ENCODE measurements at regions not wholly inside any gene's neighbourhood (a gene's known extent, or its start where the extent isn't known, plus 50 kb on each side); places are given as distances from the start of the nearest gene placed in this dataset.
"Not testable (repeated sequence)": the region's sequence is repeated elsewhere in the genome, so short reads cannot be mapped to it uniquely, and the experiment has no call there.

DNA sequence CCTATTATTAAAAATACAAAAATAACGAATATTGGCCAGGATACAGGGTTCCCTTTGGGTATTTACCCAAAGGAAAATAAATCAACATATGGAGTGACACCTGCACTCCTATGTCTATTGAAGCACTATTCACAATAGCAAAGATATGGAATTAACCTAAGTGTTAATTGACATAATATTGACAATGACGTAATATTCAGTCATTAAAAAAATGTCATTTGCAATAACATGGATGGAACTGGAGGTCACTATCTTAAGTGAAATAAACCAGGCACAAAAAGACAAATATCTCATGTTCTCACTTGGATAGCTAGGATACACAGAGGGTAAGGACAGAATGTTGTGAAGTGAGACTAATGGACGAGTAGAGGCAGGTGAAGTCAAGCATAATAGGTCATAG is 326.3 kb upstream of the PTGER4 start:
- no peak for DNase-seq (ENCODE audit: low read depth in 2 of 2)

DNA sequence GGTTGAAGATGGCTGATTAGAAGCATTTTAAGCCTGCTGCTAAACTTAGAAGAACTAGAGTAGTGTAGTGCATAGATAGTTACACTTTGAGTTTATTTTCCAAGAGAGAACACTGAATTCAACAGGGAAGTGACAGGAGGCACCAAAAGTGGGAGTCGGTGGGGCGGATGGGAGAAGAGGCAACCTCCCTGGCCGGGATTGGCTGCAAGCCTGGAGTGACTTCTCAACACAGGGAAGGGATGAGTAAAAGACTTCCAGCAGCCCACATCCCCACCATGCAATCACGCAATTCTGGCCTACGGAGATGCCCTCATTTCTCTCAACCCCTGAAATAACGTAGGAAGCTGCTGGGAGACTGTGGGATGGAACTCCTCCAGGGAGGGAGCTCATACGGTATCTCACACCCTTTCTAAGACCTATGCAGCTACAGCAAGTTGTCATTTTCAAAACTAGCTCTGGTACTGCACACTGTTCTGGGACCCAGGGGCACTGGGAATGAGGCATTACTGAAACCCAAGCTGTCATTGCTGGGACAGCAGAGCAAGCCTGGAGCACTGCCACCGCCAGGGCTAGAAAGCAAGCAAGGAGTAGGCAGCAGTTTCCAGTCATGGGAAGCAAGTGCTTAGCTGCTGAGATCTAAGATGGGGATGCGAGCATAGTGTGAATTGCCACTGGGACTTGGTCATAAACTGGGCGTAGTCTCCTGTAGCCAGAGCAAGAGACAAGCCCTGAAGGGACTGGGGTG is 331.6 kb upstream of the PTGER4 start:
- DNase-seq (ENCODE audit: low read depth in 2 of 2): no peak

DNA sequence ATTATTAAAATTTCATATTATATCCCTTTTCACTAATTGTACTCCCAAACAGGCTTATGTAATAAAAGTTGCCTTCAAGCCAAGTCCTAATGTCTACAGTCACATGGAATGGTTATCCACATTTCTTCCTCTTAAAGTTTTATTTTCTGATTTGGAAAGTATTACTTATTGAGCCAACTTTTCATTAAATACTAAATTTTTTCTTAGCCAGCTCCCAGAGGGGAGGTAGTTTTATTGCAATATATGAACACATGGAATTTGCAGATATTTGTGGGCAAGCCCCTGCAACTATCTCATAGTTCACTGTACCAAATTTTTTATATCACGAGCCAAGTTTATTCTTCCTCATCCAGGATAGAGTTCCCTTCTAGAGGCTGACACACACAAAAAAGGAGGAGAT is 332.8 kb upstream of the PTGER4 start:
- DNase-seq (ENCODE audit: low read depth in 2 of 2): no peak

DNA sequence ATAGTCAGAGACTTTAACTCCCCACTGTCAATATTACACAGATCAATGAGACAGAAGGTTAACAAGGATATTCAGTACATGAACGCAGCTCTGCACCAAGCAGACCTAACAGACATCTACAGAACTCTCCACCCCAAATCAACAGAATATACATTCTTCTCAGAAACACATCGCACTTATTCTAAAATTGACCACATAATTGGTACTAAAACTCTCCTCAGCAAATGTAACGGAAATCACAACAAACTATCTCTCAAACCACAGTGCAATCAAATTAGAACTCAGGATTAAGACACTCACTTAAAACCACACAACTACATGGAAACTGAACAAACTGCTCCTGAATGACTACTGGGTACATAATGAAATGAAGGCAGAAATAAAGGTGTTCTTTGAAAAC is 341.3 kb upstream of the PTGER4 start:
- DNase-seq (ENCODE audit: low read depth in 2 of 2): not testable (repeated sequence)

DNA sequence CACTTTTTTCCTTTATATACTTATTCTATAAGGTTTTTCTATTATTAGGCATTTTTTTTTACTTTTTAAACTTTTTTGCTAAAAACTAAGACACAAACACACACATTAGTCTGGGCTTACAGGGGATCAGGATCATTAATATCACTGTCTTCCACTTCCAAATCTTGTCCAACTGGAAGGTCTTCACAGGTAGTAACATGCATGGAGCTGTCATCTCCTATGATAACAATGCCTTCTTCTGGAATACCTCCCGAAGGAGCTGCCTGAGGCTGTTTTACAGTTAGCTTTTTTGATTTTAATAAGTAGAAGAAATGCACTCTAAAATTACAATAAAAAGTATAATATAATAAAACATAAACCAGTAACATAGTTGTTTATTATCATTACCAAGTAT is 345.5 kb upstream of the PTGER4 start:
- DNase-seq (ENCODE audit: low read depth in 2 of 2): no peak

DNA sequence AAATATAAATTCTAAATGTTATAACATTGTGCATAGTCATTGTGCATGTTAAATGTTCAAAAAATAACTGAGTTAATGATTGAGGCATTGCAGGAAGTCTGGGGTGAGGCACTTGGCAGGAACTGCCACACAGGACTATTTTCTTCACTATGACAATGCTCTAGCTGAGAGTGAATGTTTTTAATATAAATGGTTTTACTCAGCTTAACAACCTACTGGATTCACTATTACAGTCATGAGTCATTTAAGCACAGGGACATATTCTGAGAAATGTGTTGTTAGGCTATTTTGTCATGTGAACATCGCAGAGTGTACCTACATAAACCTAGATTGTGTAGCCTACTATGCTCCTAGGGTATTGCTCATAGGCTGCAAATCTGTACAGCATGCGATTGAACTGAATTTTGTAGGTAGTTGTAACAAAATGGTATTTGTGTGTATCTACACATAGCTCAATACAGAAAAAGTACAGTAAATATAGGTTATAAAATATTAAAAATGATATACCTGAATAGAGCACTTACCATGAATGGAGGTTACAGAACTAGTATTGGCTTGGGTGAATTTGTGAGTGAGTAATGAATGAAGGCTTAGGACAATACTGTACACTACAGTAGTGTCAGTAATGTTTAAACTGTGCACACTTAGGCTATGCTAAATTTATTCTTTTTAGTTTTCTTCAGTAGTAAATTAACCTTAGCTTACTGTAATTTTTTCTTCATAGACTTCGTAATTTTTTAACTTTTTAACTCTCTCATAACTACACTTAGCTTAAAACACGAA is 346.1 kb upstream of the PTGER4 start:
- DNase-seq (ENCODE audit: low read depth in 2 of 2): no peak

DNA sequence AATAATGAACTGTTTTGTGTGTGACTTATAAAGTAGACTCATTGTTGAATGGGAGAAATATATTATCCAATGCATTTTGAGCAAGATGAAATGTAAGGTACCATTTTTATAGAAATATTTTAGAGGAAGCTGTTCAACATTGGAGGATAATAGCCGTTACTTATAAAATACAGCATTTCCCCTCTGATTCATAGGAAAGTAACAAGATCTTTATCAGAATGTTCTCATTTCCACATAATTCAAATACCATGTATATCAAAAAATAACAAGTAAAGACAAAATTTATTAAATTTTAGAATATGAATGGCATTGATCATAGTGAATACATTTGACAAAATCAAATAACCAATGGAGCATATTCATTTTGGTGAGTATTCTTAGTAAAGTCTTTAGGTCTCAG is 346.7 kb upstream of the PTGER4 start:
- no peak for DNase-seq (ENCODE audit: low read depth in 2 of 2)

DNA sequence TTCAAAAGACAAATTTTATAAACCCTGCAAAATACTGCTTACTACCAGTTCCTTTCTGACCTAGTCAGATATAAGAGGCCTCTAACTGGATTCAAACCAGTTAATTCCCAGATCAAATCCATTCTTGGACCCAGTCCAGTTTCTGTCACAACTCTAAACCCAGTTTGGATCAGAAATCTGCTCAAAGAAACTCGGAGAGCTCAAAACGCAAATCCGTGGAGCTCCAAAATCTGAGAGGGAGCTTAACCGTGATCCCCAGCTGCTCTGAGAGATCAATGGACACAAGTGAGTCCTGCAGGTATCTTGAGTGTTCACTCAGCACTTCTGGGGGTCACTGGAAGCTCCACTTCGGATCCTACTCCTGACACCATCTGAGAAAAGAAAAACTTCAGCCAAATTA is 348.1 kb upstream of the PTGER4 start:
- DNase-seq (ENCODE audit: low read depth in 2 of 2): no peak

DNA sequence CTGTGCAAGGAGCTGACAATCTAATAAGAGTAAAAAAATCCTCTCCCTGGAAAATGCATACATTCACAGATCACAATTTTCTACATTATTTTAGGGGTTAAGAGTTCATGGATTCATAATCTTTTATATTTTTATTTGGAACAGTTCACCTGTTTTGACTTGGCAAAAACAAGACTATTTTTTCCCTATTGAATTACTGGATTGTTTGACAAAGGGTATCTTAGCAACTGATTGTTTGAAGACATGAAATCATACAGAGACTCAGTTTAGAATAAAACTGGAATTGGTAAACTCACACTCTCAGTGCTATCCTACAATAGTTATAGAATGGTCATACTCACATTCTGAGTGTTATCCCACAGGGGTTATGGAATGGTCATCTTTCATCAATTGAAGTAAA is 358.2 kb upstream of the PTGER4 start:
- no peak for DNase-seq (ENCODE audit: low read depth in 2 of 2)

DNA sequence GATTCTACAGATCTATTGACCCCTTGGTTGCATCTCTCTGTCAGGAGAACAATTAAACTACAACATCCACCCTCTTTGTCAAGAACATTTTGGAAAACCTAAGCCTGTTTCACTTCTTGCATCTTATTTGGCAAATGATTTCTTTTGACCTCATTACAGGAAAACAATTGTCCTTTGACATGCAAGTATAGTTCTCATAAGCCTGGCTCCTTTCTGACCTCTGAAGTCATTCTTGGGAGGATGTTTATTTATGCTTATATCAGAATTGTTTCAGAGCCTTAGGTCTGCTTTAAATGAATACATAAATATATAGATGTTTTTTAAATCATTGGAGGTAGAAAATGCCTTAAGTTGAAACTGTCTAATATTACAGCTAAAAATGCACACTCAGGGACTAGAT is 361.3 kb upstream of the PTGER4 start:
- no peak for DNase-seq (ENCODE audit: low read depth in 2 of 2)

DNA sequence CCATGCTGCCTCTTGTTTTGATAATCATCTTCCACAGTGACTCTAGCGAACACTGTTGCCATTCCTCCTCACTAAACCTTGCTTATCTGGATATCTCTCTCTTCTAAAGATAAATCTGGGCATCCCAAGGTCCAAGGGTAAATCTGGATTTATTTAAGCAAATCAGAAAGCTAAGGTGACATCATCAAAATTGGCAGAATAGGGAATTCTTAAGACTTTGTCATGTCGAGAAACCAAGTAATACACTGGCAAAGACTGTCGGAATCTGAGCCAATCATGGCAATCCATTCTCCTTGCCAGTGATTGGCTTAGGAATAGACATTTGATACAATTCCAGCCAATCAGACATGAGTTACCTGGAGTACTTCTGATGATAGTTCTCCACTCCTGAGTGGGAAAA is 362.7 kb upstream of the PTGER4 start:
- DNase-seq (ENCODE audit: low read depth in 2 of 2): no peak

DNA sequence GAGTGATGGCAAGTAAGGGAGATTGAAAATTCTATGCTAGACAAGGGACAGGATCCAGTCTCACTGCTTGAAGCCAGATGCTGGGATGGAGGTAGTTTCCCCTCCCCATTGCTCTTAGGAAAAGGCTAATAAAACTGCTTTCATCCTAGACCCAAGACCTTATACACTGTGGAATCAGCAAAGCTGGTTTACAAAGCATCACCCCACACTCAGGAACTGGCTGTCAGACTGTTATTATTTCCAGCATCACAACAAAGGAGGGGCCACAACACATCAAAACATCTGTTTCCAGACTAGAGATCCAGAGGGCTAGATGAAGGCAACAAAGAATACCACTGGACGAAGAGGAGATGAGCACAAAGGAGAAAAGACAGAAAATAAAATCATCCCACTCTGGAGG is 364.6 kb upstream of the PTGER4 start:
- DNase-seq (ENCODE audit: low read depth in 2 of 2): no peak

DNA sequence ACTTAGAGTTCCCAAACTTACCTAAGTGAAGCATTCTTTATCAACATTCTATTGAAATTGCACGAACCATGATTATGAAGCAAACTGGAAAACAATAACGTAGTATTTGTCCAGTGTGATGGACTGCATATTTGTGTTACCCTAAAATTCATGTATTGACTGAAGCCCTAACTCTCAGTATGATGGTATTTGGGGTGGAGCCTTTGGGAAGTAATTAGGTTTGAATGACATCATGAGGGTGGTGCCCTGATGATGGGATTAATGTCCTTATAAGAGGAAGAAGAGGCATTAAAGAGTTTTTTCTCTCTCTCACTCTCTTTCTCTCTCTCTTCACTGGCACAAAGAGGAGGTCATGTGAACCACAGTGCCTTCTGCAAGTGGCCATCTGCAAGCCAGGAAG is 365.4 kb upstream of the PTGER4 start:
- DNase-seq (ENCODE audit: low read depth in 2 of 2): no peak

DNA sequence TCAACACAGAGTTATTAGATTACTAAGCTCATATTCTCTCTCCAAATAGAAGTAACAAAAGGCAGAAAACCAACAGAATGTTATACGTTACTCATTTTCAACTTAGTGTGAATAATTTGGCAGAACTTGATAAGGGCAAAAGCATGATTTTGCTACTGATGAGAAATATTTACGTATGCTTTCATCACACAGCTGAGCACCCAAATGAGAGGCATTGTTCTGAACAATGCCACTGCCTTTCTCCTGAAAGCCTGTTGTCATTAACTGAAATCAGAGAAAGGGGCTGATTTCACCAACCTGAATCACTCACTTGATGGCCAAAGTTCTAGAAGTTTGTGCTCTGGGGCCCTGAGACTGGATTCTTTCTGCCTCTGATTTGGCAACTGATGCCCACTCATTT is 367.5 kb upstream of the PTGER4 start:
- no peak for DNase-seq (ENCODE audit: low read depth in 2 of 2)

DNA sequence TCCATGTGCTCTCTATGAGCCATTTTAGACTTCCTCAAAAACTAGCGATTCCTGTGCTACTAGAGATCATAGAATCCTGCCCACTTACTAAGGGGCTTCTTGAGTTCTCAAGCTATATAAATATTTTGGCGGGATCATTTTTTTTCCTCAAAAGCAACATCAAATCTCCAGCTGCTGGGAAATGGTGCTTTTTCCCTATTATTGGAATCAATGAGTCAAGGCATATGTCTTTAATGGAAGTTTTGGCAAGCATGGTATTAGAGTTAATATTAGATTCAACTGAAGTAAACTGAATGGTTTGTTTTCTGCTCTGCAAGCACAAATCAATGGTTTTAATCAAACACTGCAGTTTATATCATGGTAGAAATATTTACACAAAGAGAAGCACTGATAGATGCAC is 369.9 kb upstream of the PTGER4 start:
- DNase-seq (ENCODE audit: low read depth in 2 of 2): no peak

DNA sequence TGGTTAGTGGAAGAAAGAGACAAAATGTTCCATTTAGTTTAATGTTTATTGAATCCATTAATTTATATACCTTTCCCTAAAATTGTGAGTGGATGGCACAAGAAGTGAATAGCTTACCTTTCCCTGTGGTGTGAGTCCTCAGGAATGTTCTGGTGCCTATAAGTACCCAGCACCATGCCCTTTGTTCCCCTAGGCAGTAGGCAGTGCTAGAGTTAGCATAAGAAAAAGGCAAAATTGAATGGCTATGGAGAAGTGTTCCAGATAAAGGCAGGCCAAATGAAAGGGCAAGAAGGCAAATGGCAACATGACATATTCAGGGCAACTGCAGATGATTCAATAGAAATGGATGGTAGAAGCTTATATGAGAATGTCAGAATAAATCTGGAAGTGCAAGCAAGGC is 370.8 kb upstream of the PTGER4 start:
- no peak for DNase-seq (ENCODE audit: low read depth in 2 of 2)

DNA sequence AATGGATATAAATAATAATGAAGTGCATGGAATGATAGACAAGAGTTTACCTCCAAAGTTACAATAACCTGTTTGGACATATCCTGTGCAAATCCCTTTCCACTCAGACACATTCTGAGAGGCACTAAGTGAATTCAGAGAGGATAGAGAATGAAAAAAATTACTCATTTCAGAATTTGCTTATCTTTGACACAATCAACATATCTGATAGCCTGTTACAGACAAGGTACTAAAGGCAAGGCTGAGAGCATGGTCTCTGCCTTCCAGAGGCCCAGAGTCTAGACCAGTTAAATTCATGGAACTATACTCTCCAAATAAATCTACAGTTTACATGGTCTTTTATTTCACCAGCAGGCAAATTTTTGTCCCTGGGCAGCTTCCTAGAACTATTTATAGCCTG is 371.8 kb upstream of the PTGER4 start:
- no peak for DNase-seq (ENCODE audit: low read depth in 2 of 2)

DNA sequence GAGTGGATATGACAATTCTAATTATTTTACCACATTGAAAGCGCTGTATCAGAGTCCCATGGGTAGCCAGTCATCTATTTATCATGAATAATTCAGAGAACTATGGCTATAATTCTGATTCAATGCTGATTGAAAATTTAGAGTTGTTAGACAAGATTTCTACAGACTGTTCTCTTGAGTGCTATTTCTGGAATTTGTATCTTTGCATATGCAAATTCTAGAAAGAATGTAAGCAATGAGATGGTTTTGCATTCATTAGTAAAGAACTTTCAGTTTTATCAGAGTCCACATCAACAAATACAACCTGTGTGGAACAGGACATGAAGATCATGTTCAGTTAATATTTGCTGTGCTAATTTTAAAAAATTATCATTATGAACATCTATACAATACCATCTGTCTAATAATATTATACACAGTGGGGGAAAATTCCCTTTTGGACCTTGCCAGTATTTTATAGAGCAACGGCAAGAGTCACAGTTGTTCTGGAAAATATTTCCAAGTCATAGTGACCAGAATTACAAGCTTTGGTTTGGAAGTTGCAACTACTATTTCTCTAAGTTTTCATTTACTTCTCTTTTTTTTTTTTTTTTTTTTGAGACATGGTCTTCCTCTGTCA is 372.7 kb upstream of the PTGER4 start:
- DNase-seq (ENCODE audit: low read depth in 2 of 2): no peak

DNA sequence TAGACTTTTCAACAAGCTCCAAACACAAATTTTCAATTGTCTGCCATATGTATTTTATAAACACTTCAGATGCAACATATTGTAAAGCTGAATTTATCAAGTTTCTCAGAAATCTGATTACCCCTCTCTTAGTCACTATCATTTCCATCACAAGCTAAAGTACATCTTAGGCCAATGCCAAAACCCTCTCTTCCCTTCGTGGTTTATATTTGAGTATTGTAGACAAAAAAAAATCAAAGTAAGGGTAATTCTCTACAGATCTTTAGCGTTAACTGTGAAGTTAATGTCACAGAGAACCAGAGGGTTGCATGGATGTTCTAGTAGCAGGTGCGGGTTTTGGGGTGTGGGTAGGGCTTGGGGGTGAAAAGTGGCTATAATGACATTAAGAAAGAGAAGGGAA is 387.7 kb upstream of the PTGER4 start:
- no peak for DNase-seq (ENCODE audit: low read depth in 2 of 2)

DNA sequence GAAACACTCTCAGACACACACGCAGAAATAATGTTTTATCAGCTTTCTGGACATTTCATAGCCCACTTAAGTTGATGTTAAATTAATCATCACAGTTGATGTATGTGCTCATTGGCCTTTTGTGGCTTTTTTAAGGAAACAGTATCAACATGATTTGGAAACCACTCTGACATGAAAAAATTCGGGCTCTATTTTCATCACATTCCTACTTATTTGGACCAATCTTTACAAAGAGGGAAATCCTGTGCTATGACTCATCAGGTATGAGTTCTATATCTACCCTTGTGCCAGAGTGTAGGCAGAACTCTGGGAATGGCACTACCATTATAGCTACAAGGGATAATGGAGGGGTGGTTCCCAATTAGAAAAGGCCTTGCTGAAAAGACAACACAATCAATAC is 388.4 kb upstream of the PTGER4 start:
- DNase-seq (ENCODE audit: low read depth in 2 of 2): no peak

DNA sequence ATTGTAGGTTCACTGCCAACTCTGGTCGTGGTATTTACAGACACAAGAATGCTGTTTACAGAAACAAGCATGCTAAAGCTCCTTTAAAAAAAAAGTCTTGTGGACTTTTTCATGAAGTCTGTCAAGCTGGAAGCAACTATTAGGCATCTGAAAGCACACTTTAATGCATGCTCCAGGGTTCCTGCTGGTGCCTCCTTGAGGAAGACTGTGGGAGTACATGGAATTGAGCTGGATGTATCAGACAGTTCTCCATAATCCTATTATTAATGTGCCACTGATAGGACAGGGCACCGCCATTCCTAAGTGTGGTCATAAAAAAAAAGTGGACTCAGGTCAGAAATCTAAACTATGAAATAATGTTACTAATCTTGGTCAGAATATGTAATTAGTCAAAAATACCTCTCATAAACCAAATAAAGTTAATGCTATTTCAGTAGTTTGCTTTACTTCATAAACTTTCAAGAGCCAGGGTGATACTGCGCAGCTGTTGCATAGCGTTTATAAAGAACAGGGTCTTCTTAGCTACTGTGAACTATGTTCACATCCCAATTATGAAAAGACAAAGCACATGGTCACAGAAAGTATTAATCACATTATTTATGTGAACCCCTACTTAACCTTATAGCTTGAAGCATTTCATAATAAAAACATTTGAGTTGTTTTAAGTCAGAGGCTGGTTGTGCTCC is 390.8 kb upstream of the PTGER4 start:
- DNase-seq (ENCODE audit: low read depth in 2 of 2): no peak

DNA sequence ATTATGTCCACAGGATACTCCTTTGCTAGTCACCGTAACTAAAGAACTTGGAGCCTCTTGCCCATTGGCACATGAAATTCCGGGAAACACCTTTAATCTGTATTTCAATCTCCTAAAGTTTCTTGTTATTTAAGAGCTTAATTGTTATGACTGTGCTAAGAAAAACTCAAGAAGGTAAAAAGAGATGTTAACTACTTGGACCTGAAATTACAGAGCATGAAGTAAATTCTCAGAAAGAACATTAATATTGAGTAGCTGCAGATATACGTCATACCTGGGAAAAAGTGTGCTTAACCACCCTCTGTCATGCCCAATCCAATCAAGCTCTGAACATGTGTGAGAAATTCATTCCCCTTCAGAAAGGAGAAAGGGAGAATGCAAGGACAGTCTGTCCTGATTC is 394.9 kb upstream of the PTGER4 start:
- no peak for DNase-seq (ENCODE audit: low read depth in 2 of 2)

DNA sequence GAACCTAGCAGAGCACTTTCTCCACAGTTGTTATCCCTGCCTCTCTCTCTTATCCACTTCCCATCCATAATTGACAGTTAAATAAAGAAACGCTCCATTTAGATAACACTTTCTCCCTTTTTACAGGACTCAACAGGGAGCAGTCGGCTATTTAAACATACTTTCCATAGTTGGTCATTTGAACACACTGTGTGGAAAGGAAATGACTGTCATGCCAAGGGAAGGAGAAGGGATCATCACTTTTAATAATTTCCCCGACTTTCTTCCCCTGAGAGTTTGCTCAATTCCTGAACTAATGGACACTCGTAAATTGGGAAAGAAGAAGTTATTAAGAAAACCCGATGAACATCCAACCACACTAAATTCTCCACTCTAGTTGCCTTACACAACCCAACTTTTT is 400.8 kb upstream of the PTGER4 start:
- DNase-seq (ENCODE audit: low read depth in 2 of 2): no peak
